NB4 (cell line): ENCODE measurements at regions not wholly inside any gene's neighbourhood (a gene's known extent, or its start where the extent isn't known, plus 50 kb on each side); places are given as distances from the start of the nearest gene placed in this dataset.

Source experiments
- POLR2A ChIP-seq: IDR thresholded peaks from 2 replicates; pipeline ENCODE4 v1.6.1; 2011; ENCODE audit warnings: mild to moderate bottlenecking; ENCODE audit not compliant: insufficient read length; ENCODE audit errors: extremely low read depth
- TF ChIP-seq, protein P1 (sequence below): IDR thresholded peaks from one replicate; pipeline ENCODE4 v1.5.1; 2012; ENCODE audit warnings: low read depth, low read length
- TF ChIP-seq, protein P2 (sequence below): IDR thresholded peaks from 2 replicates; pipeline ENCODE4 v1.6.1; 2011; ENCODE audit warnings: low read depth, low read length

GRCh38 chr4:58113126-58113525, 1002.9 kb upstream of the IGFBP7 start:
- TF ChIP-seq, protein P1, sequence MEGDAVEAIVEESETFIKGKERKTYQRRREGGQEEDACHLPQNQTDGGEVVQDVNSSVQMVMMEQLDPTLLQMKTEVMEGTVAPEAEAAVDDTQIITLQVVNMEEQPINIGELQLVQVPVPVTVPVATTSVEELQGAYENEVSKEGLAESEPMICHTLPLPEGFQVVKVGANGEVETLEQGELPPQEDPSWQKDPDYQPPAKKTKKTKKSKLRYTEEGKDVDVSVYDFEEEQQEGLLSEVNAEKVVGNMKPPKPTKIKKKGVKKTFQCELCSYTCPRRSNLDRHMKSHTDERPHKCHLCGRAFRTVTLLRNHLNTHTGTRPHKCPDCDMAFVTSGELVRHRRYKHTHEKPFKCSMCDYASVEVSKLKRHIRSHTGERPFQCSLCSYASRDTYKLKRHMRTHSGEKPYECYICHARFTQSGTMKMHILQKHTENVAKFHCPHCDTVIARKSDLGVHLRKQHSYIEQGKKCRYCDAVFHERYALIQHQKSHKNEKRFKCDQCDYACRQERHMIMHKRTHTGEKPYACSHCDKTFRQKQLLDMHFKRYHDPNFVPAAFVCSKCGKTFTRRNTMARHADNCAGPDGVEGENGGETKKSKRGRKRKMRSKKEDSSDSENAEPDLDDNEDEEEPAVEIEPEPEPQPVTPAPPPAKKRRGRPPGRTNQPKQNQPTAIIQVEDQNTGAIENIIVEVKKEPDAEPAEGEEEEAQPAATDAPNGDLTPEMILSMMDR, result no peak
- TF ChIP-seq, protein P2, sequence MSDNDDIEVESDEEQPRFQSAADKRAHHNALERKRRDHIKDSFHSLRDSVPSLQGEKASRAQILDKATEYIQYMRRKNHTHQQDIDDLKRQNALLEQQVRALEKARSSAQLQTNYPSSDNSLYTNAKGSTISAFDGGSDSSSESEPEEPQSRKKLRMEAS, result no peak
- no peak for TF ChIP-seq POLR2A
